SK-N-SH (cell line): ENCODE measurements at regions not wholly inside any gene's neighbourhood (a gene's known extent, or its start where the extent isn't known, plus 50 kb on each side); places are given as distances from the start of the nearest gene placed in this dataset.

ENCODE experiments used
- CTCF ChIA-PET: fragments of 300-600, 350-600 bp; formaldehyde crosslinking; extraction: SDS; loops from one replicate; lab custom pipeline; 2021; lab: Yijun Ruan, JAX
- POLR2A ChIA-PET: fragments of 350-600 bp; sonication (Branson Sonifier 250); formaldehyde crosslinking; extraction: SDS; loops from one replicate; lab custom pipeline; 2020; ENCODE audit warnings: antibody characterized with exemption, inconsistent platforms; lab: Yijun Ruan, JAX
- DNase-seq: peaks from one replicate; pipeline ENCODE4 v3.0.0; 2012
- H2AFZ ChIP-seq: fragments of 200-600 bp; sonication (generic); 2 replicates; pipeline ENCODE4 v1.8.1; 2016; ENCODE audit warnings: antibody characterized with exemption, mild to moderate bottlenecking, low read depth
- H3F3A ChIP-seq: fragments of 200-600 bp; sonication (generic); replicated peaks from 2 replicates; pipeline ENCODE3; 2016; ENCODE audit warnings: antibody characterized with exemption, mild to moderate bottlenecking; ENCODE audit not compliant: insufficient read depth
- H3K27ac ChIP-seq, 2 experiments: fragments of 200-500 bp in 1 of 2; fragments of 200-600 bp in 1 of 2; sonication (Bioruptor generic) in 1 of 2; sonication (generic), shearing (Covaris generic) in 1 of 2; 2 replicates each; pipeline versions ENCODE4 v1.5.1 to v1.6.1; 2014 to 2016; ENCODE audit warnings: low read depth in 2 of 2, inconsistent platforms in 1 of 2, low read length in 1 of 2, mild to moderate bottlenecking in 1 of 2, mixed read lengths in 1 of 2
- H3K27me3 ChIP-seq: fragments of 200-600 bp; sonication (generic), shearing (Covaris generic); 2 replicates; pipeline ENCODE4 v1.6.1; 2016; ENCODE audit warnings: mixed run types; ENCODE audit not compliant: insufficient read depth
- H3K36me3 ChIP-seq, 2 experiments: fragments of 200-500 bp in 1 of 2; fragments of 200-600 bp in 1 of 2; sonication (Bioruptor generic) in 1 of 2; sonication (generic) in 1 of 2; replicated peaks in 1 of 2; 2 replicates each; pipeline versions ENCODE3 to v1.5.1; 2014 to 2016; ENCODE audit warnings: low read length in 1 of 2, mild to moderate bottlenecking in 1 of 2; ENCODE audit not compliant: insufficient read depth in 2 of 2, control insufficient read depth in 1 of 2
- H3K4me1 ChIP-seq, 2 experiments: fragments of 200-500 bp in 1 of 2; fragments of 200-600 bp in 1 of 2; sonication (Bioruptor generic) in 1 of 2; sonication (generic), shearing (Covaris generic) in 1 of 2; 2 replicates each; pipeline versions ENCODE4 v1.5.1 to v1.6.1; 2014 to 2016; ENCODE audit warnings: low read depth in 1 of 2, low read length in 1 of 2, mixed run types in 1 of 2; ENCODE audit not compliant: insufficient read depth in 2 of 2, control insufficient read depth in 1 of 2
- H3K4me2 ChIP-seq: fragments of 200-600 bp; sonication (generic), shearing (Covaris generic); 2 replicates; pipeline ENCODE4 v1.6.1; 2017; ENCODE audit warnings: mixed run types
- H3K4me3 ChIP-seq, 2 experiments: fragments of 200-500 bp in 1 of 2; fragments of 200-600 bp in 1 of 2; sonication (Bioruptor generic) in 1 of 2; sonication (generic), shearing (Covaris generic) in 1 of 2; 2 replicates each; pipeline versions ENCODE4 v1.5.1 to v1.8.1; 2014 to 2016; ENCODE audit warnings: low read depth in 2 of 2, inconsistent platforms in 1 of 2, low read length in 1 of 2, mild to moderate bottlenecking in 1 of 2, mixed read lengths in 1 of 2, moderate library complexity in 1 of 2
- H3K79me2 ChIP-seq: fragments of 200-600 bp; sonication (generic); 2 replicates; pipeline ENCODE4 v1.8.1; 2017; ENCODE audit warnings: mild to moderate bottlenecking; ENCODE audit not compliant: insufficient read depth
- H3K9ac ChIP-seq: fragments of 200-600 bp; sonication (generic); 2 replicates; pipeline ENCODE4 v1.6.1; 2017; ENCODE audit warnings: mixed run types
- H3K9me2 ChIP-seq: fragments of 200-600 bp; sonication (generic); 2 replicates; pipeline ENCODE4 v1.6.1; 2017; ENCODE audit warnings: mixed run types
- H3K9me3 ChIP-seq: fragments of 200-600 bp; sonication (generic); 2 replicates; pipeline ENCODE4 v1.6.1; 2017; ENCODE audit warnings: mixed run types, mild to moderate bottlenecking, moderate library complexity
- H4K20me1 ChIP-seq: fragments of 200-600 bp; sonication (generic); 2 replicates; pipeline ENCODE4 v1.6.1; 2017; ENCODE audit warnings: mild to moderate bottlenecking, mixed run types; ENCODE audit not compliant: insufficient read depth
- EP300 ChIP-seq, 2 experiments: IDR thresholded peaks; 2 replicates each; pipeline versions ENCODE4 v1.4.0 to v1.6.1; 2012; ENCODE audit warnings: borderline replicate concordance in 1 of 2, low read depth in 1 of 2, low read length in 1 of 2
- EZH2phosphoT487 ChIP-seq: fragments of 200-600 bp; sonication (generic); IDR thresholded peaks from 2 replicates; pipeline ENCODE4 v1.6.1; 2017; ENCODE audit warnings: low read depth, mixed run types, mild to moderate bottlenecking, antibody characterized with exemption, moderate library complexity, borderline replicate concordance
- FOXJ3 ChIP-seq: sonication (generic); formaldehyde crosslinking; IDR thresholded peaks from 2 replicates; pipeline ENCODE4 v1.5.1; 2020; ENCODE audit warnings: mild to moderate bottlenecking, missing genetic modification reagents
- FOXM1 ChIP-seq: IDR thresholded peaks from 2 replicates; pipeline ENCODE4 v1.4.0; 2012; ENCODE audit warnings: low read depth, mild to moderate bottlenecking
- MXI1 ChIP-seq: IDR thresholded peaks from 2 replicates; pipeline ENCODE4 v1.6.1; 2012; ENCODE audit warnings: mild to moderate bottlenecking, low read depth, low read length, improper control_type of control experiment
- RAD21 ChIP-seq: IDR thresholded peaks from 2 replicates; pipeline ENCODE4 v1.6.1; 2012; ENCODE audit warnings: mild to moderate bottlenecking, low read length
- RCOR1 ChIP-seq: fragments of 150-350 bp; IDR thresholded peaks from 2 replicates; pipeline ENCODE4 v1.6.1; 2017; ENCODE audit warnings: antibody characterized with exemption, low read length
- RXRA ChIP-seq: IDR thresholded peaks from 2 replicates; pipeline ENCODE4 v1.4.0; 2012; ENCODE audit warnings: low read depth, mild to moderate bottlenecking, borderline replicate concordance
- TCF12 ChIP-seq: IDR thresholded peaks from 2 replicates; pipeline ENCODE4 v1.4.0; 2012
- TEAD4 ChIP-seq: IDR thresholded peaks from 2 replicates; pipeline ENCODE4 v1.4.0; 2012; ENCODE audit warnings: mild to moderate bottlenecking, borderline replicate concordance; ENCODE audit not compliant: insufficient read depth
- YY1 ChIP-seq: IDR thresholded peaks from 2 replicates; pipeline ENCODE4 v1.4.0; 2012; ENCODE audit warnings: low read depth, mild to moderate bottlenecking
- WGBS: methylation state at CpG from one replicate; pipeline ENCODE4 v1.1.6; 2017; ENCODE audit warnings: low lambda C conversion rate; 5-methylcytosine and 5-hydroxymethylcytosine counted together
- TF ChIP-seq, protein P1 (sequence below): IDR thresholded peaks from 2 replicates; pipeline ENCODE4 v1.4.0; 2012; ENCODE audit warnings: low read depth
- TF ChIP-seq, protein P2 (sequence below): IDR thresholded peaks from 2 replicates; pipeline ENCODE4; 2012
- TF ChIP-seq, protein P3 (sequence below): IDR thresholded peaks from 2 replicates; pipeline ENCODE4 v1.6.1; 2012; ENCODE audit warnings: mild to moderate bottlenecking, low read depth, low read length, moderate library complexity
- TF ChIP-seq, protein P4 (sequence below): fragments of 200-600 bp; sonication (generic); IDR thresholded peaks from 2 replicates; pipeline ENCODE4 v1.6.1; 2017; ENCODE audit warnings: antibody characterized with exemption, mild to moderate bottlenecking, moderate library complexity

DNA sequence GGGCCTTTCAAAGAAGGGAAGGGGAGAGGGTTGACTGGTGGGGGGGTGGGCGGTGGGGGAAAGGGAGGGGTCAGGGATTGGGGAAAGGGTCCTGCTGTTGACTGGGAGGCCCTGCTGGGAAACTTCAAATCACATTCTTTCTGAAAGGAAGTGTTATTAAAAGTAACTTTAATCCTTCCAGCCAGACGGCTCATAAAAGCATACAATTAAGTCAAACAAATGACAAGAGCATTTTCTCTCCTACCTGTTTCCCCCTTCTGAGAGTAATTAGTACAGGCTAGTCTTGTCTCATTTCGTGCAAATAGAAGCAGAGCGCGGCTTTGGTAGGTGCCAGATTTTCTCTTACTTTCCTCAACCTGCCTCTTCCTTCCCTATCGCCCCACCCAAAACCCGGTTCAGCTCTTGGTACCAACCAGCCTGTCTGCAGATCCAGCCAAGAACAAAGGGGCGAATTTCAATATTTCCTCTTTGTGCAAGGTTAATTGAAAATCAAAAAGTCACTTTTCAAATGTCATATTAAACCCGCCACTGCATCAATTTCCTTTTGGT is 2112.6 kb upstream of the PIK3C3 start:
- ChIA-PET POLR2A (no interaction called here), CTCF (interaction anchor here (0.6 to 2.5 kb wide), 6 partner anchors 9 to 318 kb away, joined by 3 to 10 read pairs (median 4); no protein-coding TSS in a partner anchor)
- H3K27me3 ChIP-seq, result no peaks in the 10 kb centered on the region
- no peak overlapping the region for H2AFZ ChIP-seq
- no peaks in the 10 kb centered on the region for H3K79me2 ChIP-seq
- H3K4me3 ChIP-seq, result no peak overlapping the region
- no peaks in the 10 kb centered on the region for H3K9me2 ChIP-seq
- H3F3A ChIP-seq, result no peaks in the 10 kb centered on the region
- WGBS, result 72% methylated on average over 9 of the region's 9 CpGs
- TF ChIP-seq, protein P1, sequence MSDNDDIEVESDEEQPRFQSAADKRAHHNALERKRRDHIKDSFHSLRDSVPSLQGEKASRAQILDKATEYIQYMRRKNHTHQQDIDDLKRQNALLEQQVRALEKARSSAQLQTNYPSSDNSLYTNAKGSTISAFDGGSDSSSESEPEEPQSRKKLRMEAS, result no peak
- TF ChIP-seq TEAD4 (no peak), MXI1 (no peak), RAD21 (no peak), EZH2phosphoT487 (no peak), RXRA (no peak), YY1 (no peak), RCOR1 (no peak), TCF12 (no peak), FOXJ3 (no peak), FOXM1 (no peak), EP300 (IDR thresholded peaks at IDR 0.05; ENCODE audit: borderline replicate concordance in 1 of 2, low read depth in 1 of 2, low read length in 1 of 2) (no peak)
- TF ChIP-seq, protein P2, sequence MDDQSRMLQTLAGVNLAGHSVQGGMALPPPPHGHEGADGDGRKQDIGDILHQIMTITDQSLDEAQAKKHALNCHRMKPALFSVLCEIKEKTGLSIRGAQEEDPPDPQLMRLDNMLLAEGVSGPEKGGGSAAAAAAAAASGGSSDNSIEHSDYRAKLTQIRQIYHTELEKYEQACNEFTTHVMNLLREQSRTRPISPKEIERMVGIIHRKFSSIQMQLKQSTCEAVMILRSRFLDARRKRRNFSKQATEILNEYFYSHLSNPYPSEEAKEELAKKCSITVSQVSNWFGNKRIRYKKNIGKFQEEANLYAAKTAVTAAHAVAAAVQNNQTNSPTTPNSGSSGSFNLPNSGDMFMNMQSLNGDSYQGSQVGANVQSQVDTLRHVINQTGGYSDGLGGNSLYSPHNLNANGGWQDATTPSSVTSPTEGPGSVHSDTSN, result no peak
- TF ChIP-seq, protein P3, sequence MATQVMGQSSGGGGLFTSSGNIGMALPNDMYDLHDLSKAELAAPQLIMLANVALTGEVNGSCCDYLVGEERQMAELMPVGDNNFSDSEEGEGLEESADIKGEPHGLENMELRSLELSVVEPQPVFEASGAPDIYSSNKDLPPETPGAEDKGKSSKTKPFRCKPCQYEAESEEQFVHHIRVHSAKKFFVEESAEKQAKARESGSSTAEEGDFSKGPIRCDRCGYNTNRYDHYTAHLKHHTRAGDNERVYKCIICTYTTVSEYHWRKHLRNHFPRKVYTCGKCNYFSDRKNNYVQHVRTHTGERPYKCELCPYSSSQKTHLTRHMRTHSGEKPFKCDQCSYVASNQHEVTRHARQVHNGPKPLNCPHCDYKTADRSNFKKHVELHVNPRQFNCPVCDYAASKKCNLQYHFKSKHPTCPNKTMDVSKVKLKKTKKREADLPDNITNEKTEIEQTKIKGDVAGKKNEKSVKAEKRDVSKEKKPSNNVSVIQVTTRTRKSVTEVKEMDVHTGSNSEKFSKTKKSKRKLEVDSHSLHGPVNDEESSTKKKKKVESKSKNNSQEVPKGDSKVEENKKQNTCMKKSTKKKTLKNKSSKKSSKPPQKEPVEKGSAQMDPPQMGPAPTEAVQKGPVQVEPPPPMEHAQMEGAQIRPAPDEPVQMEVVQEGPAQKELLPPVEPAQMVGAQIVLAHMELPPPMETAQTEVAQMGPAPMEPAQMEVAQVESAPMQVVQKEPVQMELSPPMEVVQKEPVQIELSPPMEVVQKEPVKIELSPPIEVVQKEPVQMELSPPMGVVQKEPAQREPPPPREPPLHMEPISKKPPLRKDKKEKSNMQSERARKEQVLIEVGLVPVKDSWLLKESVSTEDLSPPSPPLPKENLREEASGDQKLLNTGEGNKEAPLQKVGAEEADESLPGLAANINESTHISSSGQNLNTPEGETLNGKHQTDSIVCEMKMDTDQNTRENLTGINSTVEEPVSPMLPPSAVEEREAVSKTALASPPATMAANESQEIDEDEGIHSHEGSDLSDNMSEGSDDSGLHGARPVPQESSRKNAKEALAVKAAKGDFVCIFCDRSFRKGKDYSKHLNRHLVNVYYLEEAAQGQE, result no peak
- TF ChIP-seq, protein P4, sequence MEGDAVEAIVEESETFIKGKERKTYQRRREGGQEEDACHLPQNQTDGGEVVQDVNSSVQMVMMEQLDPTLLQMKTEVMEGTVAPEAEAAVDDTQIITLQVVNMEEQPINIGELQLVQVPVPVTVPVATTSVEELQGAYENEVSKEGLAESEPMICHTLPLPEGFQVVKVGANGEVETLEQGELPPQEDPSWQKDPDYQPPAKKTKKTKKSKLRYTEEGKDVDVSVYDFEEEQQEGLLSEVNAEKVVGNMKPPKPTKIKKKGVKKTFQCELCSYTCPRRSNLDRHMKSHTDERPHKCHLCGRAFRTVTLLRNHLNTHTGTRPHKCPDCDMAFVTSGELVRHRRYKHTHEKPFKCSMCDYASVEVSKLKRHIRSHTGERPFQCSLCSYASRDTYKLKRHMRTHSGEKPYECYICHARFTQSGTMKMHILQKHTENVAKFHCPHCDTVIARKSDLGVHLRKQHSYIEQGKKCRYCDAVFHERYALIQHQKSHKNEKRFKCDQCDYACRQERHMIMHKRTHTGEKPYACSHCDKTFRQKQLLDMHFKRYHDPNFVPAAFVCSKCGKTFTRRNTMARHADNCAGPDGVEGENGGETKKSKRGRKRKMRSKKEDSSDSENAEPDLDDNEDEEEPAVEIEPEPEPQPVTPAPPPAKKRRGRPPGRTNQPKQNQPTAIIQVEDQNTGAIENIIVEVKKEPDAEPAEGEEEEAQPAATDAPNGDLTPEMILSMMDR, result no peak
- no peaks in the 10 kb centered on the region for H3K9me3 ChIP-seq
- H3K27ac ChIP-seq, result no peak overlapping the region
- no peak overlapping the region for H3K9ac ChIP-seq
- H3K4me2 ChIP-seq, result no peak overlapping the region
- no peaks in the 10 kb centered on the region for H4K20me1 ChIP-seq
- no peak for DNase-seq
- peaks cover 0 to 9% of the 10 kb centered on the region in 2 experiments; a peak in 1 of 4 replicates for H3K4me1 ChIP-seq
- H3K36me3 ChIP-seq, result no peaks in the 10 kb centered on the region
